IMR-90 (cell line): ENCODE measurements at regions not wholly inside any gene's neighbourhood (a gene's known extent, or its start where the extent isn't known, plus 50 kb on each side); places are given as distances from the start of the nearest gene placed in this dataset.

Source experiments
- ATAC-seq: fragments of 200-7000 bp; cut with Tn5 transposase; 2 replicates; pipeline ENCODE4 v1.9.1; 2020; ENCODE audit warnings: low read depth, mild to moderate bottlenecking, moderate library complexity
- BruUV-seq: library from RNA; stranded (reverse); fragments of 400-500 nt; replicated peaks from 2 replicates; lab custom pipeline; 2021; lab: Mats Ljungman, UMichigan
- CTCF ChIA-PET: fragments of 300-600 bp; formaldehyde crosslinking; extraction: SDS; loops from one replicate; lab custom pipeline; 2021; ENCODE audit warnings: antibody characterized with exemption; lab: Yijun Ruan, JAX
- POLR2A ChIA-PET: fragments of 300-600 bp; sonication (Branson Sonifier 250); formaldehyde crosslinking; loops from one replicate; lab custom pipeline; 2022; ENCODE audit warnings: antibody characterized with exemption; ENCODE audit not compliant: unreplicated experiment; lab: Charles Lee
- DNase-seq: peaks from one replicate; pipeline ENCODE4 v3.0.0; 2013
- H2AFZ ChIP-seq: replicated peaks from 2 replicates; pipeline ENCODE3; 2013; ENCODE audit warnings: low read length, mild to moderate bottlenecking; ENCODE audit not compliant: poor library complexity
- H2AK5ac ChIP-seq: 2 replicates; pipeline ENCODE4 v1.6.1; 2013; ENCODE audit warnings: low read depth, low read length, inconsistent platforms
- H2AK9ac ChIP-seq: replicated peaks from 2 replicates; pipeline ENCODE3; 2013; ENCODE audit warnings: mild to moderate bottlenecking, low read depth, low read length, moderate library complexity; ENCODE audit not compliant: poor library complexity
- H2BK120ac ChIP-seq: 2 replicates; pipeline ENCODE4 v1.6.1; 2013; ENCODE audit warnings: low read depth, low read length, inconsistent platforms
- H2BK15ac ChIP-seq: 3 replicates; pipeline ENCODE4 v1.6.1; 2013; ENCODE audit warnings: low read depth, low read length, inconsistent platforms
- H2BK20ac ChIP-seq: 2 replicates; pipeline ENCODE4 v1.6.1; 2013; ENCODE audit warnings: low read depth, mild to moderate bottlenecking, inconsistent platforms, low read length, moderate library complexity
- H2BK5ac ChIP-seq: 2 replicates; pipeline ENCODE4 v1.6.1; 2013; ENCODE audit warnings: mild to moderate bottlenecking, low read depth, low read length, inconsistent platforms; ENCODE audit not compliant: poor library complexity, severe bottlenecking
- H3K14ac ChIP-seq: replicated peaks from 2 replicates; pipeline ENCODE4 v1.6.1; 2013; ENCODE audit warnings: low read depth, low read length, inconsistent platforms
- H3K18ac ChIP-seq: 2 replicates; pipeline ENCODE4 v1.6.1; 2013; ENCODE audit warnings: low read depth, low read length, control low read depth
- H3K23ac ChIP-seq: 2 replicates; pipeline ENCODE4 v1.6.1; 2013; ENCODE audit warnings: low read depth, low read length, inconsistent platforms
- H3K27ac ChIP-seq: 2 replicates; pipeline ENCODE4 v1.5.1; 2013; ENCODE audit warnings: mild to moderate bottlenecking, control low read depth, low read length; ENCODE audit not compliant: insufficient read depth
- H3K27me3 ChIP-seq: 2 replicates; pipeline ENCODE4 v1.6.1; 2013; ENCODE audit warnings: low read length; ENCODE audit not compliant: control insufficient read depth, insufficient read depth
- H3K36me3 ChIP-seq: 2 replicates; pipeline ENCODE4 v1.6.1; 2013; ENCODE audit warnings: low read length, mixed read lengths; ENCODE audit not compliant: control insufficient read depth, insufficient read depth
- H3K4ac ChIP-seq: 2 replicates; pipeline ENCODE4 v1.6.1; 2013; ENCODE audit warnings: low read depth, low read length, inconsistent platforms
- H3K4me1 ChIP-seq: 2 replicates; pipeline ENCODE4 v1.6.1; 2013; ENCODE audit warnings: low read length, mixed read lengths; ENCODE audit not compliant: control insufficient read depth, insufficient read depth
- H3K4me2 ChIP-seq: 2 replicates; pipeline ENCODE4 v1.6.1; 2013; ENCODE audit warnings: low read depth, mild to moderate bottlenecking, control low read depth, low read length, moderate library complexity
- H3K4me3 ChIP-seq: 2 replicates; pipeline ENCODE4 v1.5.1; 2013; ENCODE audit warnings: low read depth, mild to moderate bottlenecking, control low read depth, low read length, moderate library complexity; ENCODE audit not compliant: insufficient read depth
- H3K56ac ChIP-seq: 2 replicates; pipeline ENCODE4 v1.6.1; 2013; ENCODE audit warnings: low read length, inconsistent platforms; ENCODE audit not compliant: insufficient read depth; ENCODE audit errors: extremely low read depth
- H3K79me1 ChIP-seq, 2 experiments: 2 replicates each; pipeline ENCODE4 v1.6.1; 2013; ENCODE audit warnings: low read length in 2 of 2, inconsistent platforms in 1 of 2, low read depth in 1 of 2
- H3K9ac ChIP-seq: 2 replicates; pipeline ENCODE4 v1.6.1; 2013; ENCODE audit warnings: low read depth, low read length, control low read depth
- H3K9me1 ChIP-seq: 2 replicates; pipeline ENCODE4 v1.6.1; 2013; ENCODE audit warnings: low read length, inconsistent platforms; ENCODE audit not compliant: insufficient read depth
- H3K9me3 ChIP-seq: 2 replicates; pipeline ENCODE4 v1.6.1; 2013; ENCODE audit warnings: low read length; ENCODE audit not compliant: control insufficient read depth, insufficient read depth
- H4K20me1 ChIP-seq: 2 replicates; pipeline ENCODE4 v1.6.1; 2013; ENCODE audit warnings: low read length, inconsistent platforms; ENCODE audit not compliant: insufficient read depth
- H4K5ac ChIP-seq: 2 replicates; pipeline ENCODE4 v1.6.1; 2013; ENCODE audit warnings: mild to moderate bottlenecking, low read depth, low read length, control low read depth
- H4K8ac ChIP-seq, 2 experiments: 2 replicates each; pipeline ENCODE4 v1.6.1; 2013; ENCODE audit warnings: low read depth in 2 of 2, low read length in 2 of 2, control low read depth in 1 of 2, inconsistent platforms in 1 of 2
- H4K91ac ChIP-seq: 2 replicates; pipeline ENCODE4 v1.6.1; 2013; ENCODE audit warnings: low read depth, low read length, inconsistent platforms; ENCODE audit not compliant: insufficient read depth
- dilution Hi-C: fragments of 300-500 bp; cut with HindIII; formaldehyde crosslinking; loops from one replicate; pipeline ENCODE4 v1.14.3; 2018; ENCODE audit warnings: low sequenced_read_pairs; ENCODE audit not compliant: unreplicated experiment
- in situ Hi-C: fragments of 300-500 bp; cut with MboI; formaldehyde crosslinking; loops from 3 replicates; pipeline ENCODE4 v1.14.3; 2019; ENCODE audit warnings: low sequenced_read_pairs, inconsistent platforms, mixed read lengths
- intact Hi-C: fragments of 100-400 bp; cut with micrococcal nuclease; formaldehyde crosslinking; loops from 2 replicates; pipeline ENCODE4 v1.10.0; 2022
- TF ChIP-seq, protein P1 (sequence below): conservative IDR thresholded peaks from 2 replicates; pipeline ENCODE4 v1.5.1; 2012; ENCODE audit warnings: mild to moderate bottlenecking, low read depth, low read length, improper control_type of control experiment

DNA sequence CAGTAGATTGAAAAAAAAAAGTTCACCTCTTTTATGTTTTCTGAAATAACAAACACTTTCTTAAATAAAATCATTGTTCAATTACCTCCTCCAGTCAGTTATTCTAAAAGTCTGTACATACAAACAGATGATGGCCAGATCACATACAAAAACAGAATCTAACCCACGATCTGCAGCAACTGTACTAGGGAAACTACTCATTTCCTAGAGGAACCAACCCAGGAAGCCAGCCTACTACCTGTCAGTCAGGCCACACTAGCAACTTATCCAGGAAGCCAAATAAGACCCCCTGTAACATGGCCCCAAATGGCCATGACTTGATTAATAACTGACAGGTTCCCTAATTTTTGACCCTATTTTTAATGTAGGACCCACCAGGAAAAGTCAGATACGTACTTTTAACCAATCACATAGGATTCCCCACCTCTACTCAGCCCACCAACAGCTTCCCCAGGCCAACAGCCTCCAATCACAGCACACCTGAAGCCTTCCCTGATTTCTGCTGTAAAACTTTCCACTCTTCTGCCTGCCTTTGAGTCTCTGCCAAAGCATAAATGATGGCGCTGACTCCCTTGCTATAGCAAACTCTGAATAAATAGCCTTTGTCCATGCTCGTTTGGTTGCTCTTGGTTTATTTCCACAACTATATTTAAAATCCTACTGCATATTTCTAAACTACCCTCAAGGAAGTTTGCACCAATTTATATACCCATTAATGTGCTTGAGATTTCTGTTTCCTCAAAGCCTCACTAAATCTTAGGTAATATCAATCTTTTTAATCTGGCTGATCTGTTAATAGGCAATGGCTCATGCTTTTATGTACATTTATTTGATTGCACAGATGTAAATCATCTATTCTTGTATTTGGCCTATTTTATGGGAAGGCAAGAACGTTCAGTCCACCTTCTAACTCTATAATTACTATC, 486.4 kb downstream of the FBXO15 start (continued):
- TF ChIP-seq, protein P1, sequence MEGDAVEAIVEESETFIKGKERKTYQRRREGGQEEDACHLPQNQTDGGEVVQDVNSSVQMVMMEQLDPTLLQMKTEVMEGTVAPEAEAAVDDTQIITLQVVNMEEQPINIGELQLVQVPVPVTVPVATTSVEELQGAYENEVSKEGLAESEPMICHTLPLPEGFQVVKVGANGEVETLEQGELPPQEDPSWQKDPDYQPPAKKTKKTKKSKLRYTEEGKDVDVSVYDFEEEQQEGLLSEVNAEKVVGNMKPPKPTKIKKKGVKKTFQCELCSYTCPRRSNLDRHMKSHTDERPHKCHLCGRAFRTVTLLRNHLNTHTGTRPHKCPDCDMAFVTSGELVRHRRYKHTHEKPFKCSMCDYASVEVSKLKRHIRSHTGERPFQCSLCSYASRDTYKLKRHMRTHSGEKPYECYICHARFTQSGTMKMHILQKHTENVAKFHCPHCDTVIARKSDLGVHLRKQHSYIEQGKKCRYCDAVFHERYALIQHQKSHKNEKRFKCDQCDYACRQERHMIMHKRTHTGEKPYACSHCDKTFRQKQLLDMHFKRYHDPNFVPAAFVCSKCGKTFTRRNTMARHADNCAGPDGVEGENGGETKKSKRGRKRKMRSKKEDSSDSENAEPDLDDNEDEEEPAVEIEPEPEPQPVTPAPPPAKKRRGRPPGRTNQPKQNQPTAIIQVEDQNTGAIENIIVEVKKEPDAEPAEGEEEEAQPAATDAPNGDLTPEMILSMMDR = no peak

DNA sequence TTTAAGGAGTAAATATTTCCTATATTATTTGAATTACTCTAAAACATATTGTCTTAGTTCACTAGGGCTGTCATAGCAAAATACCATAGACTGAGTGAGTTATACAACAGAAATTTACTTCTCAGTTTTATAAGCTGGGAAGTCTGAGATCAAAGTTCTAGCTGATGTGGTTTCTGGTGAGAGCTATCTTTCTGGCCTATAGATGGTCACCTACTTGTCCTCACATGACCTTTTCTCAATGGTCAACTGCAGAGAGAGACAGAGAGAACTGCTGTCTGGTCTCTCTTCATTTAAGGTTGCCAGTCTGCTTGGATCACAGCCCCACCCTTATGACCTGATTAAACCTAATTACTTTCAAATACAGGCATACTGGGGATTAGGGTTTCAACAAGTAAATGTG, 490.9 kb downstream of the FBXO15 start:
- Histone ChIP-seq H3K9me1 (no peaks in the 10 kb centered on the region), H3K9ac (no peak overlapping the region), H3K27ac (no peak overlapping the region), H3K4me1 (no peaks in the 10 kb centered on the region; the same call in 1 of the 2 replicates), H4K5ac (peak overlapping the region; percentile 50; the same call in 1 of the 2 replicates), H2AK9ac (no peak overlapping the region), H4K8ac (no peak overlapping the region), H4K91ac (no peak overlapping the region), H3K36me3 (no peaks in the 10 kb centered on the region), H2AFZ (no peak overlapping the region), H3K4ac (no peak overlapping the region), H2BK15ac (no peak overlapping the region; the same call in 2 of the 3 replicates), H4K20me1 (no peaks in the 10 kb centered on the region), H2BK20ac (no peak overlapping the region), H2BK5ac (no peak overlapping the region), H3K9me3 (no peaks in the 10 kb centered on the region), H3K56ac (no peak overlapping the region), H3K4me3 (no peak overlapping the region), H2BK120ac (no peak overlapping the region), H3K23ac (0 out of 2 replicates have a peak overlapping the region, but pooled peaks have one; percentile 5), H3K79me1 (peaks cover 0 to 7% of the 10 kb centered on the region in 2 experiments; a peak in 2 of 4 replicates), H3K27me3 (no peaks in the 10 kb centered on the region), H2AK5ac (no peak overlapping the region), H3K14ac (no peak overlapping the region; the same call in 1 of the 2 replicates), H3K4me2 (no peak overlapping the region), H3K18ac (peak overlapping the region; percentile 39; the same call in 1 of the 2 replicates)
- no TSS peak for BruUV-seq
- ATAC-seq = no peak
- DNase-seq = no peak
- TF ChIP-seq, protein P1 = no peak
- in situ Hi-C loops = no loop called here
- ChIA-PET POLR2A (no interaction called here), CTCF (no interaction called here)
- dilution Hi-C loops = no loop called here
- intact Hi-C loops = no loop called here
